Urinary bladder (tissue), 3 donors: ENCODE measurements at regions not wholly inside any gene's neighbourhood (a gene's known extent, or its start where the extent isn't known, plus 50 kb on each side); places are given as distances from the start of the nearest gene placed in this dataset.

Experiments used
- DNase-seq: peaks from one replicate; pipeline ENCODE4 v3.0.0-alpha.2; 2015; ENCODE audit errors: extremely low spot score
- H3K27ac ChIP-seq: one replicate; pipeline ENCODE4 v1.5.1; 2013; ENCODE audit warnings: low read depth, mild to moderate bottlenecking, moderate library complexity
- H3K36me3 ChIP-seq: one replicate; pipeline ENCODE4 v1.6.1; 2013; ENCODE audit warnings: mild to moderate bottlenecking, moderate library complexity; ENCODE audit not compliant: insufficient read depth
- H3K4me1 ChIP-seq: one replicate; pipeline ENCODE4 v1.6.1; 2013; ENCODE audit warnings: mild to moderate bottlenecking, moderate library complexity; ENCODE audit not compliant: insufficient read depth
- H3K4me3 ChIP-seq: one replicate; pipeline ENCODE4 v1.5.1; 2013; ENCODE audit warnings: low read depth, low read length
- WGBS: extraction: QIAGEN DNeasy Blood & Tissue Kit; methylation state at CpG from one replicate; pipeline ENCODE4 v1.1.7; 2013; 5-methylcytosine and 5-hydroxymethylcytosine counted together
- donor health status: healthy with polysubstance abuse.
- donor health status: healthy.

DNA sequence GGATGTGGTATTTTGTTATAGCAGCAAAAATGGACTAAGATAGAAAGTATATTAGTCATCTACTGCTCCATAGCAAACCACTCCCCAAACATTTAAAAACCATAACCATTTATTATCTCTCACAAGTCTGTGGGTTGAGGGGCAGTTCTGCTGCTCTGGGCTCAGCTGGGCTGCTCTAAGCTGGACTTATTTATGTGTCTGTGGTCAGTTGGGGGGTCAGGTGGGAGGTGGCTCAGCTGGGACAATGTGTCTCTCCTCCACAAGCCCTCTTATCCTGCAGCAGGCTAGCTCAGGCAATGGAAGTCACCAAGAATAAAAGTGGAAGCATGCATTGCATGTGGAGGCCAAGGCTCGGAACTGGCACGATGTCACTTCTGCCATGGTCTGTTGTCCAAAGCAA, 226.1 kb upstream of the N4BP1 start:
- H3K36me3 ChIP-seq: no peaks in the 10 kb centered on the region
- no peaks in the 10 kb centered on the region for H3K4me1 ChIP-seq
- 91% methylated on average over 2 of the region's 2 CpGs for WGBS
- no peak overlapping the region for H3K27ac ChIP-seq
- no peak for DNase-seq
- H3K4me3 ChIP-seq: no peak overlapping the region

DNA sequence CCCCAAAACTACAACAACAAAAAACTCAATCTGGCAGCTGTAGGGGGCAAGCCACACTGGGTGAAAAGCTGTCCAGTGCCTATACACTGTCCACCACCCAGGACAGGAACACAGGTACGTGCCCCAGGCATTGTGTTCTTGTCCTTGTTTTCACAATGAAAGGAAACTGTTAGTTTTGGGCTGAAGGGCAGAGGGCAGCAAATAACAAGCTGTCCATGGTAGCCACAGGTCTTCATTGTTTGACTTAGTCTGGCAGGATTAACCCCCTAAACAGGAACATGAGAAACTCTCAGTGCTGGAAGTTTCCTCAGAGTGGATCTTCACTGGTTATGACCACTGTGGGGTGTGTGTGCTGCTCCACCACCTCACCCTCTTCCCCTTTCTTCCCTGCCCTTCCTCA, 224.6 kb upstream of the N4BP1 start:
- Histone ChIP-seq H3K27ac (no peak overlapping the region), H3K4me3 (no peak overlapping the region), H3K4me1 (no peaks in the 10 kb centered on the region), H3K36me3 (no peaks in the 10 kb centered on the region)
- 30% methylated on average over 1 of the region's 1 CpG for WGBS
- no peak for DNase-seq

DNA sequence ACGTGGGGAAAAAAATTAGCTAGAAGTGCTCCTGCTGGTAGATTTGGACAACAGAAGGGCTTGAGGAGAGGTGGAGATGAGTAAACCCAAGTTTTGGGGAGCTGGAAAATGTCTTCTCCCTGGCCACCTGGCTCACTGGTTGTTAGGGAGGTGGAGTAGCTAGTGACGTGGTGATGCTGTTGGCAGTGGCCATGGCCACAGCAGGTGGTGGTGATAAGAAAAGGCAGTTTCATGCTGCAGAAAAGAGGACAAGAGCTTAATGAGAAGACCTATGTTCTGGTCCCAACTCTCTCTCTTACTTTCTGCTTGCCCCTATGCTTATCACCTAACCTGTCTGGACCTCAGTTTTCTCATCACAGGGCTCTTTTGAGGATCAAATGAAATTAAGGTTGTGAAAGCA, 223.5 kb upstream of the N4BP1 start:
- Histone ChIP-seq H3K36me3 (no peaks in the 10 kb centered on the region), H3K27ac (no peak overlapping the region), H3K4me3 (no peak overlapping the region), H3K4me1 (no peaks in the 10 kb centered on the region)
- DNase-seq: no peak
- 49% methylated on average over 2 of the region's 2 CpGs for WGBS

DNA sequence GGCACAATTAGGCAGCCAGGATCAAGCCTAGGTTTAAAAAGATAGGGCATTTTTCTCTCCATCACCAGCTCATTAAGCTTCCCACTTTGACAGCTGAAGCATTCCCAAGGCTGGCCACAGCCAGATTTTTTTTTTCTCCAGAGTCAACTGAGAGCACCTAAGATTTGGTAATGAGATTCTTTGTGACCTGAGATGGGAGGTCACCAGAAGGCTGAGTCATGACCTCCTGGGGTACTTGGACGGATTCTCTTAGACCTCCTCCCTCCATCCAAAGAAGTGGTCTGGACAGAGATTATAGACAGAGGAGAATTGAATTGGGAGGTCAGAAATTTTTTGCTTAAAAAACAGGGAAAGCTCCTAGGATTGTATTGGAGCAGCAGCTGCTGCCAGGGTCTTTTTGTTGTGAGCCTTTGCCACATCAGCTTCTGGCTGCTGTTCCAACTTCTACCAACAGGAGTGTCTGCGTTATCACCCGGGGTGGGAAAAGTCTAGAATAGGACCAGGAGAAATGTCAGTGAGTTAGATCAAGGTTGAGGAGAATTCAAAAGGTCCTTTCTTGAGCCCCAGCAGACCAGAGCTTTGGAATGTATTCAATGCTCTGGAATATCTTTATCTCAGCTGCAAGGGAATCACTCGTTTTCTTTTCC, 221.2 kb upstream of the N4BP1 start:
- Histone ChIP-seq H3K27ac (no peak overlapping the region), H3K4me3 (no peak overlapping the region), H3K36me3 (no peaks in the 10 kb centered on the region), H3K4me1 (no peaks in the 10 kb centered on the region)
- 24% methylated on average over 4 of the region's 4 CpGs for WGBS
- DNase-seq: no peak

DNA sequence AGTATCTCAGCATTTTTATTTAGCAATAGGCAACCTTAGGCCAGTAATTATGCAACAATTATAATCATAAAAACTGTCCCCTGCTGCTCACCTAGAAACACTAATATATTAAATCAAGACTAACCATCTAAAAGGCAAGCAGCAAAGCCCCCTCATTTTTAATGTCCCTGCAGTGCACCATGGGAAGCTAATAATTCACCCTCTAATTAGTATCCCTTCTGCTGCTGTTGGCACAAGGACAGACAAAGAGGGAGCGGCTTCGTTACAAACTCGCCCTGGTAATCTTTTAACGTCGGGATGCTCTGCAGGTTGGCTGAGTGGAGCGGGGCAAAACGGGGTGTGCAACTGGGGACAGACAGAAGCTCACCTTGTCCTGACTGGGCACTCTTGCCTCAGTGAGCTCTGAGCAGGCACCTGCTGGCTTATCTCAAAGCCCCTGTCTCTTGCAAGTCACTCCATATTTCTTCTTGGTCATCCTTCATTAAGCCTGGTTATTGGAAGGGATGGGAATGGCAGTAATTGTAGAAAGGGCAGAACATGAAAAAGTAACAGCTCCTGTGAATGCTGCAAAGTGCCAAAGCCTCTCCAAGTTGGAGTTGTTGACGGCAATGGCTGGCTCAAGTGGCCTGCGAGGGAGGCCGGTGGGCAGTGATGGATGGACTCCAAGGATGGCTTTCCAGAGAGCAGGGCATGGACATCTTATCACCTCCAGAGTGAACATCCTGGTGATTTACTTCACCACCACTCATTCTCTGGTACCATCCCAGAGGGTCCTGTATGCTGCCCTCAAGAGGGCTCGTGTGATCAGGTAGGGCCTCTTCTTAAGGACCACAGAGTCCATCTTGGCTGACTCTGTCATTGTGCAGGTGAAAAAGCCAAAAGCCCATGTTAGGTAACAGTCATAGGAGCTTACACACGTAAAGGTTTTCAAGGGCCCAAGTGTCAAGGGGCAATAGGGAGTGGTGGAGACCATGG, 219.6 kb upstream of the N4BP1 start:
- no peak overlapping the region for H3K4me3 ChIP-seq
- no peak for DNase-seq
- 91% methylated on average over 12 of the region's 12 CpGs for WGBS
- no peaks in the 10 kb centered on the region for H3K4me1 ChIP-seq
- H3K36me3 ChIP-seq: no peaks in the 10 kb centered on the region
- no peak overlapping the region for H3K27ac ChIP-seq

DNA sequence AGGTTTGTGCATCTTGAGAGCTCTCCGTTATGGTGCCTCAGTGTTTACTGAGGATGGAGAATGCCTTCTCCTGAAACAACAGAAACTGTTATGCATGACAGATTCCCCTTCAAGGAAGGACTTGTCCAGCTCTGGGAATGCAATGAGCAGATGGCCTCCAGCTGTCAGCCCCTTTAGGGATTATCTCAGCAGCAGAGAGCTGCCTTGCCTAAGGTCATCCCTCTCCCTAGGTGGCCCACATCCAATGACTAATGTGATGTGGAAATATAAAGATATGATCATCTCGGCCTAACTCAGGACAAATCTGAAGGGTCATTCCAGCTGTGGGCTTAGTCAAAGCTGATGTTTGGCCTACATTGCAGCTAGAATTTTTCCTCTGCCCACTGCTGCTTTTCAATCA, 214.3 kb upstream of the N4BP1 start:
- WGBS: 49% methylated on average over 2 of the region's 2 CpGs
- H3K4me3 ChIP-seq: no peak overlapping the region
- H3K27ac ChIP-seq: no peak overlapping the region
- no peaks in the 10 kb centered on the region for H3K4me1 ChIP-seq
- no peaks in the 10 kb centered on the region for H3K36me3 ChIP-seq
- no peak for DNase-seq

DNA sequence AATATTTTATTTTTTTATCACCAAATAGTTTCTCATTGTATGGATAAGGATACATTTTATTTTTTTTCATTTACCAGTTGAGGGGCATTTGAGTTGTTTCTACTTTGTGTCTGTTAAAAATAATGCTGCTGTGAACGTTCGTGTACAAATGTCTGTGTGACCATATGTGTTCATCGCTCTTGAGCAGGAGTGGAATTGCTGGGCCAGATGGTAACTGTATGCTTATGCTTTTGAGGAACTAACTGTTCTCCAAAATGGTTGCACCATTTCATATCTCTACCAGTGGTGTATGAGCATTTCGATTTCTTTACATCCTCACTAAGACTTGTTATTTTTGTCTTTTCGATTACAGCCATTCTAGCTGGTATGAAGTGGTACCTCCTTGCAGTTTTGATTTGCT, 212.5 kb upstream of the N4BP1 start:
- no peak for DNase-seq
- Histone ChIP-seq H3K36me3 (no peaks in the 10 kb centered on the region), H3K4me3 (no peak overlapping the region), H3K4me1 (no peaks in the 10 kb centered on the region), H3K27ac (no peak overlapping the region)
- WGBS: 88% methylated on average over 5 of the region's 5 CpGs

DNA sequence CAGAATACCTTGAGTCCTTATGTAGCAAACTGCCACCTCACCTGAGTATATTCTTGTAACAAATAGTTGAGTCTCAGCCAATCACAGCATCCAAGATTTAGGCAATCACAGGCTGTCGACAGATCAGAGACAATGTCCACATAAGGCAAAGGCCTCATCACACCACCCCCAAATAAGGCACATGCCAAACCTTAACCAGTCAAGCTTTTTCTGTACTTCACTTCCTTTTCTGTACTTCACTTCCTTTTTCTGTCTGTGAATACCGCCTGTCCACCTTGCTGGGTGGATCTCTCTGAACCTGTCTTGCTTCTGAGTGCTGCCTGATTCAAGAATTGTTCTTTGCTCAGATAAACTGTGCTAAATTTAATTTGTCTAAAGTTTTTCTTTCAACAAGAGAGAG, 210.4 kb upstream of the N4BP1 start:
- Histone ChIP-seq H3K4me3 (no peak overlapping the region), H3K4me1 (no peaks in the 10 kb centered on the region), H3K36me3 (no peaks in the 10 kb centered on the region), H3K27ac (no peak overlapping the region)
- DNase-seq: no peak
- WGBS: 76% methylated on average over 2 of the region's 2 CpGs

DNA sequence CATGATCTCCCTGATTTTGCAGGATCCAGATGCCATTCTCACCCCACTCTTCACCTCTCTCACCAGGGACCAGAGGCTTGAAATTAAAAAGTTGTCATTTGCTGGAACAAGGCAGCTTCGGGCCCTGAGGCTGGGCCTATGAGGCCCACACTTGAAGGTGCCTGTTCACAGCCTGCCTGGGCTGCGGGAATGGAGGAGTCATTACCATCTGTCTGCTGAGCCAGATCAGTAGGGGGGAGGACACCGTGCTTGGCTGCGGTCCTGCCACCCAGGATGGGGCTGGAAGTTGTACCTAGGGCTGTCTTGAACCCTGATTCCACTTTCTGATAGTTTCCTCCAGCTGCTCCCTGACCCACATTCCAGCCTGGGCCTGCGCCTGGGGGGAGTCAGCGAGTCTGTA, 208.3 kb upstream of the N4BP1 start:
- WGBS: 79% methylated on average over 6 of the region's 6 CpGs
- no peaks in the 10 kb centered on the region for H3K4me1 ChIP-seq
- H3K36me3 ChIP-seq: no peaks in the 10 kb centered on the region
- no peak overlapping the region for H3K27ac ChIP-seq
- H3K4me3 ChIP-seq: no peak overlapping the region
- DNase-seq: no peak

DNA sequence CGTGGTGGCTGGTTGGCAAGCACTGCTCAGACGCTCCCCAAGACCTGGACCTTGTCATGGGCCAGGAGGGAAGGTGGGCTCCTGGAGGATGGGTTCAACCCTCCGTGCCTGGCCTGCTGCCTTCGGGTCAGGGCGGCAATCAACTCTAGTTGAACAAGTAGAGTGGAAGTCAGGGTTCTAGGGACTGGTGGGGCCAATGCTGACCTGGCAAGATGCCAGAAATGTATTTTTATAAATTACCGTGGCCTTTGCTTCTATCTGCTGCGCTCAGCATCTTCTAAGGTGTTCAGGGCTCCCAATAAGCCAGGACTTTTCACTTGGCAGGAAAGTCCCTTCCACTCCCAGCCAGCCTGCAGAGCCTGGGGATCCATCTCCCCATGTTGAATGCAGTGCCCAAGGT, 207.1 kb upstream of the N4BP1 start:
- no peak overlapping the region for H3K4me3 ChIP-seq
- H3K36me3 ChIP-seq: no peaks in the 10 kb centered on the region
- 79% methylated on average over 7 of the region's 7 CpGs for WGBS
- no peaks in the 10 kb centered on the region for H3K4me1 ChIP-seq
- no peak overlapping the region for H3K27ac ChIP-seq
- DNase-seq: no peak

DNA sequence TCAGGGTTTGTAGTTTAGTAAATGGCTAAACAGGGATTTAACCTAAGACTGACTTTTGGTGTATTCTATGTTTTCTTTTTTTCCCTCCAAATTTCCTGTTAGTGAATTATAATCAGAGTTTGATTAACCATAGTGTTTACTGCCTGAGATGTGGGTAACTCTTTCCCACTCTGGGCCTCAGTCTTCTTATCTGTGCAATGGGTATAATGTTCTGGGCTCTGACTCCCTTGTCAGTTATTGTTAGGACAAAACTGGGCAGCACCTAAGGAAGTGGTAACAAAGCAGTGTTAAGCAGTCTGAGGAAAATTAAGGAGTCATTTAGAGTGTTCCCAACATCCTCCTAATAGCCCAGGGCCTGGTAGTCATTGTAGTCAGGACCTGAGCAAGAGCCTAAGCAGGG, 206.4 kb upstream of the N4BP1 start:
- DNase-seq: no peak
- no peak overlapping the region for H3K4me3 ChIP-seq
- H3K36me3 ChIP-seq: no peaks in the 10 kb centered on the region
- no peaks in the 10 kb centered on the region for H3K4me1 ChIP-seq
- no peak overlapping the region for H3K27ac ChIP-seq

DNA sequence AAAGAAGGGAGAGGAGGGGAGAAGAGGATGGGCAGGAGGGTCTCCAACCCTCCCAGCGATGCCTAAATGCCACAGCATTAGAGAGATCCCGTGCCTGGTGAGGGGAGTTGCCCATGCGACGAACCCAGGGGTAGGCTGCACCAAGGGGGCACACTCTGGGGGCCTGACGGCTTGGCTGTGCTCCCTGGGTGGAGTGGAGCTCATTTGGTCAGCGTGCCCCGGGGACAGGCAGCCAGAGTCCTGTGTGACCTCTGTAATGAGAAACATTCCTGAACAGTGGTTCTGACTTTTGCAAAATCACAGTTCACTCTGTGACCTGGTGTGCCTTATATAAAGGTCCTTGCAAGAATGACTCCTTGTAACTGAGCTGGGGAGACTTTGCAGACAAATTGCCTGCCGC, 205.0 kb upstream of the N4BP1 start:
- no peak for DNase-seq
- no peak overlapping the region for H3K4me3 ChIP-seq
- no peaks in the 10 kb centered on the region for H3K4me1 ChIP-seq
- no peaks in the 10 kb centered on the region for H3K36me3 ChIP-seq
- H3K27ac ChIP-seq: no peak overlapping the region
- 44% methylated on average over 8 of the region's 8 CpGs for WGBS

DNA sequence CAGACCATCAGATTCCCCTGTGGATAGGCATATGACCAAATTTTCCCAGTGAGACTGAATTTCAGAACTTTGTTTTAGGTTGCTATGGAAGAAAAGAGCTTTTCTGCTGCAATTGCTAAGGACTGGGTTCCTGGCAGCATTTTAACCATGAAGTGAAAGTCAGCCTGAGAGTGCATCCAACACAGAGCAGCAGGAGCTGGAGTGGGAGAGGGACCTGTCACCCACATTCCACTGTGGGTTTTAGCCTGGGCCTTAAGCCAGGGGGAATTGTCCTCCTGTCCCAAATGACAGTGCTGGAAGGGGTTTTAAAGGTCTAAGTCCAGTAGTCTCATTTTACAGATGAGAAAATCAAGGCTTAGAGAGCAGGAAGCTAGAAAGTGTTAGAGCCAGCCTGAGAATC, 203.5 kb upstream of the N4BP1 start:
- H3K4me3 ChIP-seq: no peak overlapping the region
- H3K4me1 ChIP-seq: no peaks in the 10 kb centered on the region
- H3K36me3 ChIP-seq: no peaks in the 10 kb centered on the region
- no peak overlapping the region for H3K27ac ChIP-seq
- DNase-seq: no peak

DNA sequence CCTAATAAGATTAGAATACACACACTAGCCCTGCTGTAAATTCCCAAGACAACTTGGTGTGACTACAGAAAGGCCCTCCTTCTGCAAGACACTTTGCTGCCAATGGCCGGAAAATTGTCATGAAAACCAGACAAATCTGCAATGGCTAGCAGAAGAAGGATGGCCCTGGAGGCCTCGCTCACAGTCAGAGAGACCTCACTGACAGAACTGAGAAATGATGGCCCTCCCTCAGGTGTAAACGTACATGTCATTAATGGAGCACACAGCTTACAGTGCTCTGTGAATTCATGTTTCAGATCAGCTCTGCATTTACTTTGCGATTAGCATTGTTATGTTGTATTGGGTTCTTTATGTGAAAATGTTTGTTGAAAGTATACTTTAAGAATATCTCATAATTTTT, 202.9 kb upstream of the N4BP1 start:
- WGBS: 85% methylated on average over 4 of the region's 4 CpGs
- H3K36me3 ChIP-seq: no peaks in the 10 kb centered on the region
- DNase-seq: no peak
- no peaks in the 10 kb centered on the region for H3K4me1 ChIP-seq
- no peak overlapping the region for H3K4me3 ChIP-seq
- H3K27ac ChIP-seq: no peak overlapping the region
